GM23248 (cell line): ENCODE measurements at regions not wholly inside any gene's neighbourhood (a gene's known extent, or its start where the extent isn't known, plus 50 kb on each side); places are given as distances from the start of the nearest gene placed in this dataset.

Experiments used
- EZH2 ChIP-seq: fragments of 200-600 bp; sonication (generic); IDR thresholded peaks from 2 replicates; pipeline ENCODE4 v1.6.1; 2018; ENCODE audit warnings: antibody characterized with exemption, mild to moderate bottlenecking; ENCODE audit not compliant: insufficient read depth, poor library complexity, severe bottlenecking
- EZH2phosphoT487 ChIP-seq: fragments of 200-600 bp; sonication (generic); IDR thresholded peaks from 2 replicates; pipeline ENCODE4 v1.6.1; 2018; ENCODE audit warnings: antibody characterized with exemption, moderate library complexity, mild to moderate bottlenecking, low read depth; ENCODE audit not compliant: insufficient read depth

GRCh38 chr1:181149326-181150125 is 61.0 kb downstream of the IER5 start:
- no peak for TF ChIP-seq EZH2
- no peak for TF ChIP-seq EZH2phosphoT487
